DMS153 treated with DMSO at 0.1 percent for 48 hours (cell line): ENCODE measurements at regions not wholly inside any gene's neighbourhood (a gene's known extent, or its start where the extent isn't known, plus 50 kb on each side); places are given as distances from the start of the nearest gene placed in this dataset.
"Not testable (repeated sequence)": the region's sequence is repeated elsewhere in the genome, so short reads cannot be mapped to it uniquely, and the experiment has no call there.

Experiments
- DNase-seq: peaks from one replicate; lab custom pipeline; 2025; ENCODE audit not compliant: unreplicated experiment; lab: John Stamatoyannopoulos, UW

DNA sequence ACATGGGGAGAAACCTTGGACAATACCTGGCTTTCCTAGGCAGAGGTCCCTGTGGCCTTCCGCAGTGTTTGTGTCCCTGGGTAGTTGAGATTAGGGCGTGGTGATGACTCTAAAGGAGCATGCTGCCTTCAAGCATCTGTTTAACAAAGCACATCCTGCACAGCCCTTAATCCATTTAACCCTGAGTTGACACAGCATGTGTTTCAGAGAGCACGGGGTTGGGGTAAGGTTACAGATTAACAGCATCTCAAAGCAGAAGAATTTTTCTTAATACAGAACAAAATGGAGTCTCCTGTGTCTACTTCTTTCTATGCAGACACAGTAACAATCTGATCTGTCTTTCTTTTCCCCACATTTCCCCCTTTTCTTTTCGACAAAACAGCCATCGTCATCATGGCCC, 244.7 kb upstream of the PRKCQ start:
- not testable (repeated sequence) for DNase-seq

GRCh38 chr10:6823770-6824169, 243.7 kb upstream of the PRKCQ start:
- DNase-seq, result no peak

DNA sequence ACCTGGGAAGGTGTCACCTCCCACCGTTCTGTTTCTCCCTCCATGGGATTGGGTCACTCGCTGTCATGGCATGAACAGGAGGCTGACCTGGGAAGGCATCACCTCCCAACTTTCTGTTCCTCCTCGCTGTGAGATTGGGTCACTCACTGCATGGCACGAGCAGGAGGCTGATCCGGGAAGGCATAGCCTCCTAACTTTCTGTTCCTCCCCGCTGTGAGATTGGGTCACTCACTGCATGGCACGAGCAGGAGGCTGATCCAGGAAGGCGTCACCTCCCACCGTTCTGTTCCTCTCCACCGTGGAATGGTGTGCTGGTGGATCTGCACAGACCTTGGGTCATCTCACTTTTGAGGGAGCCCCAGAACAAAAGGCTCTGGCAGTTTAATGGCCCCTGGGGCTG, 239.2 kb upstream of the PRKCQ start:
- DNase-seq, result no peak

- no peak for DNase-seq
These were observed 237.7 kb upstream of the PRKCQ start for GRCh38 chr10:6817770-6818169.

- no peak for DNase-seq
These were observed 235.3 kb upstream of the PRKCQ start for GRCh38 chr10:6815346-6815745.

DNA sequence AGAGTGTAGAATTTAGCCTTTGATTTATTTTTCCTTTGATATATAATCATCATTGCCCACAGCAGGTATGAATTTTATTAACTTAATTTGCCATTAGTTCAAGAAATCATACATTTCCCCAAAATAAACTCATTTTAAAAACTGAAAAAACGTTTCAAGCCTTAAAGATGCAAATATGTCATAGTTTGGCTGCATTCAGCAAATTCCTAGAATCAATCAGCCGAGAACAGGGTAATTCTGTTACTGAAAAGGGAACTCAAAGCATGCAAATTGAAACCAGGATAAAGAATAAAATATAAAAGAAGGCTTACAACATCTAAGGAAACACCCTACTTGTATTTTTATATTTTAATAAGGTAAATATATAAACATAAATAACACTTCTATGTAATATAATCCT, 233.8 kb upstream of the PRKCQ start:
- DNase-seq, result no peak

GRCh38 chr10:6813306-6813705, 233.2 kb upstream of the PRKCQ start:
- DNase-seq, result no peak

- DNase-seq, result no peak
These were observed 231.1 kb upstream of the PRKCQ start for GRCh38 chr10:6811153-6811552.

DNA sequence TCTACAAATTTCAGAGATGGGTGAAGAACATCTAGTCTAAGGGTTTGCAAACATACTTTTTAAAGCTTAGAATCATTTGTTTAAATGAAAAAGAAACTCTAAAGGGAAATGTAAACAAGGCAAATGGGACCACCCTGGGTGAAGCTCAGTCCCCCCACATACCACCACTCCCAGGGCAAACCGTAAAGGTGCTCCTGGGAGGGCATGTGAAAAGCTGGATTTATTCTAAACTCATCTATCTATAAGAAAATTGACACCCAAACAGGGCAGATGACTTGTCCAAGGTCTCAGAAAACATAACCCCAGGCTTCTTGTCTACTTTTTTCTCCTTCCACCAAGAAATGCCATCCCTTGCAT, 223.3 kb upstream of the PRKCQ start:
- DNase-seq, result no peak

DNA sequence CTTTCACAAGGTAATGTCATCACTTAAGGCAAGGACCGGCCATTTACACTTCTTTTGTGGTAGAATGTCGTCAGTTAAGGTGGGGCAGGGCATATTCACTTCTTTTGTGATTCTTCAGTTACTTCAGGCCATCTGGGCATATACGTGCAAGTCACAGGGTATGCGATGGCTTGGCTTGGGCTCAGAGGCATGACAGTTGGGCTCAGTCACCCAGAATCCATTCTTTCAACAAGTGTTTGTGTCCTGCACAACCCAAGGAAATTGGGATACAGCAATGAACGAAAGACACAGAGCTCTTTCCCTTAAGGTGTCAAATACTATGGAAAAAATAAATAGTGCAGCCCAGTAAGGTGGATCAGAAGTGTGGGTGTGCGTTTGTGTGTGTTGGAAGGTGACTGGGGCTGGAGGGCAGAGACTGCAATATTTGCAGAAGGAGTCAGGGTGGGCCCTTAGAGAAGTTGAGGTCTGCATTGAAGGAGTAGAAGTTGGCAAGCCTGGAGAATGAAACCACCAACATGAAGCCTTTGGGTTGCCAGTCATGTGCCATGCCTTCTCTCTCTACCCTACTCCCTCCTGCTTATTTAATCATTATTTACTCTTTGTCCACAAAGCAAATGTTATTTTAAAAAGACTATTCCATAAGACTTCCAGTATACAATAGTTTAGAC, 222.8 kb upstream of the PRKCQ start:
- no peak for DNase-seq

- no peak for DNase-seq
These were observed 216.2 kb upstream of the PRKCQ start for GRCh38 chr10:6796231-6796630.

GRCh38 chr10:6795541-6795940, 215.5 kb upstream of the PRKCQ start:
- DNase-seq, result no peak

- DNase-seq, result not testable (repeated sequence)
These were observed 214.8 kb upstream of the PRKCQ start for GRCh38 chr10:6794841-6795240.

- peak; percentile 1 for DNase-seq
These were observed 214.4 kb upstream of the PRKCQ start for GRCh38 chr10:6794441-6794840.

DNA sequence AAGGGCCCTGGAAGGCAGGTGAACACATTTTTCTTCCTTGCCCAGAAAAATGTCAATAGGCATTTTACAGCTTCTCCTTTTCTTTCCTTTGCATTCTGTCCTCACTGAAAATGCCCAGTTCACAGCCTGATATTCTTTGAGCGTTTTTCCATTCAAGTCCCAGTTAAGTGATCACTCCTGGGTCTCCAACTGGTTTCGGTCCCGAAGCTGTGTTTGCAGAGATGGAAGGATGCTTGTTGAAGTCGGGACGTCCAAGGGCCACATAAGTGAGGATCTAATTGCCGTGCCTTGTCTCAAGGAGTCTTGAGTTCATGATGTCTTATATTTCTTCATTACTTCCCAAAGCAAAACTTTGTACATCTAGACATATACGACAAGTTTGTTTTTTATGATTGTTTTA, 208.7 kb upstream of the PRKCQ start:
- DNase-seq, result no peak

- DNase-seq, result no peak
These were observed 208.2 kb upstream of the PRKCQ start for GRCh38 chr10:6788231-6788630.

GRCh38 chr10:6787718-6788117, 207.6 kb upstream of the PRKCQ start:
- no peak for DNase-seq

- no peak for DNase-seq
These were observed 207.0 kb upstream of the PRKCQ start for GRCh38 chr10:6787091-6787490.

- DNase-seq, result no peak
These were observed 206.5 kb upstream of the PRKCQ start for GRCh38 chr10:6786579-6787031.

DNA sequence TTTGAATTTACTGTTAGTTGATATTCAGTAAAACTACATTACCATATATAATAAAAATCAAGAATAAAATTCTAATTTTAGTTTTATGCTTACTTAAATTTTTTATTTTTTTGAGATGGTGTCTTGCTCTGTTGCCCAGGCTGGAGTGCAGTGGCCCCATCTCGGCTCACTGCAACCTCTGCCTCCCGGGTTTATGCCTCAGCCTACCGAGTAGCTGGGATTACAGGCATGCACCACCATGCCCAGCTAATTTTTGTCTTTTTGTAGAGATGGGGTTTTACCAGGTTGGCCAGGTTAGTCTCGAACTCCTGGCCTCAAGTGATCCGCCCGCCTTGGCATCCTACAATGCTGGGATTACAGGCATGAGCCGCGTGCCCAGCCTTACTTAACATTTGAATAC, 204.4 kb upstream of the PRKCQ start:
- not testable (repeated sequence) for DNase-seq

- DNase-seq, result no peak
These were observed 203.4 kb upstream of the PRKCQ start for GRCh38 chr10:6783471-6783870.

DNA sequence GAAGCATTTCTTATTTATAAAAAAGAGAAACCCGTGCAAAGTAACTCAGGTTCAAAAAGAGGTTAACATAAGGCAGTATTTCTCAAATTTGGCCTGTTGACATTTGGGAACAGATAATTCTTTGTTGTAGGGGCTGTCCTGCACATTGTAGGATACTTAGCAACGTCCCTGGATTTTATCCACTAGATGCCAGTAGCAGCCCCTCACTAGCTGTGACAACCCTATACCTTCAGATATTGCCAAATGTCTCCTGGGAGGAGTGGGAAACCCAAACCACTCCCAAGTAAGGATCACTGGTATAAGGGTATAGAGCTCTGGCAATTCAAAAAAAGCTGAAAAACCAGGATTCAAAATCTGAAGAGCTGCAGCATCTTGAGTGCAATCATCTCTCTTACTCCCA, 202.3 kb upstream of the PRKCQ start:
- no peak for DNase-seq

- no peak for DNase-seq
These were observed 201.2 kb upstream of the PRKCQ start for GRCh38 chr10:6781133-6781770.
